H9 (cell line): ENCODE measurements at regions not wholly inside any gene's neighbourhood (a gene's known extent, or its start where the extent isn't known, plus 50 kb on each side); places are given as distances from the start of the nearest gene placed in this dataset.

Source experiments
- DNase-seq: peaks from one replicate; pipeline ENCODE4 v3.0.0-alpha.2; 2017
- H2AFZ ChIP-seq: one replicate; pipeline ENCODE4 v1.6.1; 2013; ENCODE audit warnings: mild to moderate bottlenecking, low read length, control low read depth, moderate library complexity
- H2AK5ac ChIP-seq: 2 replicates; pipeline ENCODE4 v1.6.1; 2013; ENCODE audit warnings: low read length, control low read depth, mixed read lengths; ENCODE audit not compliant: insufficient read length
- H2BK120ac ChIP-seq: one replicate; pipeline ENCODE4 v1.6.1; 2013; ENCODE audit warnings: low read depth, mild to moderate bottlenecking, low read length, control low read depth, inconsistent platforms; ENCODE audit not compliant: poor library complexity, severe bottlenecking
- H2BK12ac ChIP-seq: 2 replicates; pipeline ENCODE4 v1.6.1; 2013; ENCODE audit warnings: low read length, control low read depth, mixed read lengths, low read depth; ENCODE audit not compliant: insufficient read length
- H2BK15ac ChIP-seq: 2 replicates; pipeline ENCODE4 v1.6.1; 2013; ENCODE audit warnings: low read depth, low read length, control low read depth
- H2BK20ac ChIP-seq: one replicate; pipeline ENCODE4 v1.6.1; 2013; ENCODE audit warnings: low read depth, mild to moderate bottlenecking, low read length, control low read depth, inconsistent platforms; ENCODE audit not compliant: poor library complexity, severe bottlenecking
- H2BK5ac ChIP-seq: 2 replicates; pipeline ENCODE4 v1.6.1; 2013; ENCODE audit warnings: low read length, control low read depth, mixed read lengths; ENCODE audit not compliant: insufficient read length
- H3K14ac ChIP-seq: 2 replicates; pipeline ENCODE4 v1.6.1; 2013; ENCODE audit warnings: low read length, control low read depth; ENCODE audit not compliant: insufficient read depth
- H3K18ac ChIP-seq: 2 replicates; pipeline ENCODE4 v1.6.1; 2013; ENCODE audit warnings: low read depth, mild to moderate bottlenecking, mixed read lengths, low read length, control low read depth; ENCODE audit not compliant: insufficient read length
- H3K23ac ChIP-seq: 2 replicates; pipeline ENCODE4 v1.6.1; 2013; ENCODE audit warnings: low read length, control low read depth, mixed read lengths, low read depth; ENCODE audit not compliant: insufficient read length
- H3K23me2 ChIP-seq: 2 replicates; pipeline ENCODE4 v1.6.1; 2013; ENCODE audit warnings: low read depth, mild to moderate bottlenecking, mixed read lengths, low read length, control low read depth; ENCODE audit not compliant: insufficient read length, poor library complexity, severe bottlenecking
- H3K27ac ChIP-seq: 2 replicates; pipeline ENCODE4 v1.5.1; 2013; ENCODE audit warnings: low read length, control low read depth, mixed read lengths, low read depth; ENCODE audit not compliant: insufficient read length
- H3K27me3 ChIP-seq: 2 replicates; pipeline ENCODE4 v1.6.1; 2013; ENCODE audit warnings: low read length, control low read depth, inconsistent platforms; ENCODE audit not compliant: insufficient read depth
- H3K4ac ChIP-seq: 2 replicates; pipeline ENCODE4 v1.6.1; 2013; ENCODE audit warnings: low read depth, mild to moderate bottlenecking, control low read depth, inconsistent platforms, low read length, moderate library complexity
- H3K4me1 ChIP-seq: 2 replicates; pipeline ENCODE4 v1.6.1; 2013; ENCODE audit warnings: low read length, control low read depth, inconsistent platforms; ENCODE audit not compliant: insufficient read depth
- H3K4me2 ChIP-seq: 2 replicates; pipeline ENCODE4 v1.6.1; 2013; ENCODE audit warnings: low read length, control low read depth, mixed read lengths; ENCODE audit not compliant: insufficient read length, insufficient read depth
- H3K56ac ChIP-seq: 2 replicates; pipeline ENCODE4 v1.6.1; 2013; ENCODE audit warnings: low read depth, mild to moderate bottlenecking, mixed read lengths, low read length, control low read depth; ENCODE audit not compliant: insufficient read length
- H3K79me1 ChIP-seq: 2 replicates; pipeline ENCODE4 v1.6.1; 2013; ENCODE audit warnings: low read depth, mild to moderate bottlenecking, moderate library complexity, low read length, control low read depth, inconsistent platforms; ENCODE audit not compliant: insufficient read depth, poor library complexity, severe bottlenecking
- H3K79me2 ChIP-seq: 2 replicates; pipeline ENCODE4 v1.6.1; 2013; ENCODE audit warnings: low read length, control low read depth, inconsistent platforms; ENCODE audit not compliant: insufficient read depth
- H3K9ac ChIP-seq: 2 replicates; pipeline ENCODE4 v1.6.1; 2013; ENCODE audit warnings: low read length, control low read depth, mixed read lengths; ENCODE audit not compliant: insufficient read length; ENCODE audit errors: extremely low read depth
- H3K9me3 ChIP-seq: one replicate; pipeline ENCODE4 v1.6.1; 2013; ENCODE audit warnings: low read depth, low read length, inconsistent platforms; ENCODE audit not compliant: control insufficient read depth
- H3T11ph ChIP-seq: one replicate; pipeline ENCODE4 v1.6.1; 2013; ENCODE audit warnings: mild to moderate bottlenecking, low read length, control low read depth, inconsistent platforms
- H4K20me1 ChIP-seq: one replicate; pipeline ENCODE4 v1.6.1; 2013; ENCODE audit not compliant: control insufficient read depth, insufficient read length, insufficient read depth
- H4K5ac ChIP-seq: 2 replicates; pipeline ENCODE4 v1.6.1; 2013; ENCODE audit warnings: low read depth, mild to moderate bottlenecking, mixed read lengths, low read length, control low read depth; ENCODE audit not compliant: insufficient read length
- H4K8ac ChIP-seq: replicated peaks from 2 replicates; pipeline ENCODE4 v1.6.1; 2013; ENCODE audit warnings: low read length, control low read depth, mixed read lengths, low read depth; ENCODE audit not compliant: insufficient read length
- H4K91ac ChIP-seq: 2 replicates; pipeline ENCODE4 v1.6.1; 2013; ENCODE audit warnings: low read depth, mild to moderate bottlenecking, moderate library complexity, mixed read lengths, low read length, control low read depth; ENCODE audit not compliant: insufficient read length
- H3K27ac Mint-ChIP-seq, 3 experiments: 2 replicates in 2 of 3; 3 replicates in 1 of 3; pipeline ENCODE4 v1.8.0; 2020 to 2021; ENCODE audit warnings: mixed read lengths in 3 of 3, mild to moderate bottlenecking in 1 of 3, moderate library complexity in 1 of 3
- H3K27me3 Mint-ChIP-seq: 2 replicates; pipeline ENCODE4 v1.8.0; 2021; ENCODE audit warnings: low read depth, mild to moderate bottlenecking, moderate library complexity, mixed read lengths
- H3K36me3 Mint-ChIP-seq, 3 experiments: 2 replicates in 2 of 3; 3 replicates in 1 of 3; pipeline ENCODE4 v1.8.0; 2020 to 2021; ENCODE audit warnings: low read depth in 3 of 3, mixed read lengths in 3 of 3; ENCODE audit not compliant: insufficient read depth in 1 of 3
- H3K4me1 Mint-ChIP-seq, 2 experiments: 2 replicates each; pipeline ENCODE4 v1.8.0; 2020; ENCODE audit warnings: mixed read lengths in 2 of 2
- H3K4me3 Mint-ChIP-seq, 2 experiments: 2 replicates in 1 of 2; 3 replicates in 1 of 2; pipeline ENCODE4 v1.8.0; 2020 to 2021; ENCODE audit warnings: mild to moderate bottlenecking in 2 of 2, mixed read lengths in 2 of 2, moderate library complexity in 1 of 2
- H3K9me3 Mint-ChIP-seq, 2 experiments: 2 replicates in 1 of 2; 3 replicates in 1 of 2; pipeline ENCODE4 v1.8.0; 2020; ENCODE audit warnings: mild to moderate bottlenecking in 2 of 2, mixed read lengths in 2 of 2, moderate library complexity in 1 of 2
- WGBS: extraction: QIAGEN DNeasy Blood & Tissue Kit; methylation state at CpG from one replicate; pipeline ENCODE4 v1.1.7; 2013; ENCODE audit warnings: missing lambda C conversion rate, low lambda C conversion rate, mixed read lengths; ENCODE audit not compliant: insufficient read length; ENCODE audit errors: extremely low coverage; 5-methylcytosine and 5-hydroxymethylcytosine counted together
- TF ChIP-seq, protein P1 (sequence below): fragments of 200-600 bp; sonication (generic); conservative IDR thresholded peaks from 3 replicates; pipeline ENCODE4 v1.8.0; 2021; ENCODE audit warnings: antibody characterized with exemption, mild to moderate bottlenecking

DNA sequence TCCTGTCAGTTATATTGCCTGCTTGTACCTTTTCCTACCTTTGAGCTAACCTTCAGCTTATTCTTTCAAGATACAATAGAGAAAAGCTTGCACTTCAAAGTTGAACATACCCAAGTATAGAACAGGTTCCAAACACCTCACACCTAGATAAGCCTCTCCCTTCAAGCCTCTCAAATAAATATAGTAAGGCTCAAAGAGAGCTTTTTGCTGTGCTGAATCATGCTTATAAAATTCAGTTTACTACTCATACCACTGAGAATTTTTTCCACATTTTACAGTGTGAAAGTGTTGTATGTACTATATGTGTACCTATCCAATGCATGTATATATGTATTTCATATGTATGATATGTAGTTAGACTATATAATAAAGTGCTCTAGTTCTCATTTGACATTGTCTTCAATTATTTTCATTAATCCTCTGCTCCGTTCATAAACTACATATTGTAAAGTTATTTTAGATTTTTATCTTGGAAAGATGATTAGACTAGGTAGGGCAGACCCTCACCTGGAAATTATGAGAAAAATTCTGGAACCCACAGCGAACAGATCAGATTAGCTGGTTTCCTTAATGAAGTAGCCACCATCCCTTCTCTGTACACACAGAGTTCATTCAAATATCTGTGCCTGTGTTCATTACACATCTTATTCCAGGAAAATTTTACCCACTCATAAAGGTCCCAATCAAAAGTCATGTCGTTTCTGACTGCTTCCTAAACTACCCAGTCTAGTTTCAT is 149.2 kb upstream of the RGMB start:
- no peak overlapping the region for H2BK15ac ChIP-seq
- no peak overlapping the region for H2BK12ac ChIP-seq
- H2BK120ac ChIP-seq, result no peak overlapping the region
- H3K4me2 ChIP-seq, result no peak overlapping the region
- no peak overlapping the region for H3K23ac ChIP-seq
- no peak overlapping the region for H2AK5ac ChIP-seq
- H4K5ac ChIP-seq, result no peak overlapping the region
- Mint-ChIP-seq H3K4me3 (no peak overlapping the region), H3K27me3 (no peaks in the 10 kb centered on the region), H3K36me3 (no peaks in the 10 kb centered on the region), H3K9me3 (peaks cover 0 to 5% of the 10 kb centered on the region in 2 experiments; a peak in 2 of 5 replicates), H3K4me1 (no peaks in the 10 kb centered on the region), H3K27ac (no peak overlapping the region)
- H3T11ph ChIP-seq, result no peak overlapping the region
- no peak overlapping the region for H3K18ac ChIP-seq
- no peaks in the 10 kb centered on the region for H3K23me2 ChIP-seq
- H4K8ac ChIP-seq, result no peak overlapping the region
- H3K9me3 ChIP-seq, result no peaks in the 10 kb centered on the region
- H3K56ac ChIP-seq, result no peak overlapping the region
- no peaks in the 10 kb centered on the region; the same call in 1 of the 2 replicates for H3K4me1 ChIP-seq
- no peak overlapping the region for H2AFZ ChIP-seq
- H2BK20ac ChIP-seq, result no peak overlapping the region
- WGBS, result no CpG with 5 or more reads among the region's 3 CpGs
- H3K79me2 ChIP-seq, result no peaks in the 10 kb centered on the region
- H3K27ac ChIP-seq, result no peak overlapping the region
- DNase-seq, result no peak
- H3K9ac ChIP-seq, result no peak overlapping the region
- H3K79me1 ChIP-seq, result no peaks in the 10 kb centered on the region
- no peak overlapping the region for H3K14ac ChIP-seq
- H4K20me1 ChIP-seq, result no peaks in the 10 kb centered on the region
- H3K4ac ChIP-seq, result no peak overlapping the region
- H3K27me3 ChIP-seq, result no peaks in the 10 kb centered on the region
- TF ChIP-seq, protein P1, sequence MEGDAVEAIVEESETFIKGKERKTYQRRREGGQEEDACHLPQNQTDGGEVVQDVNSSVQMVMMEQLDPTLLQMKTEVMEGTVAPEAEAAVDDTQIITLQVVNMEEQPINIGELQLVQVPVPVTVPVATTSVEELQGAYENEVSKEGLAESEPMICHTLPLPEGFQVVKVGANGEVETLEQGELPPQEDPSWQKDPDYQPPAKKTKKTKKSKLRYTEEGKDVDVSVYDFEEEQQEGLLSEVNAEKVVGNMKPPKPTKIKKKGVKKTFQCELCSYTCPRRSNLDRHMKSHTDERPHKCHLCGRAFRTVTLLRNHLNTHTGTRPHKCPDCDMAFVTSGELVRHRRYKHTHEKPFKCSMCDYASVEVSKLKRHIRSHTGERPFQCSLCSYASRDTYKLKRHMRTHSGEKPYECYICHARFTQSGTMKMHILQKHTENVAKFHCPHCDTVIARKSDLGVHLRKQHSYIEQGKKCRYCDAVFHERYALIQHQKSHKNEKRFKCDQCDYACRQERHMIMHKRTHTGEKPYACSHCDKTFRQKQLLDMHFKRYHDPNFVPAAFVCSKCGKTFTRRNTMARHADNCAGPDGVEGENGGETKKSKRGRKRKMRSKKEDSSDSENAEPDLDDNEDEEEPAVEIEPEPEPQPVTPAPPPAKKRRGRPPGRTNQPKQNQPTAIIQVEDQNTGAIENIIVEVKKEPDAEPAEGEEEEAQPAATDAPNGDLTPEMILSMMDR, result no peak
- no peak overlapping the region for H2BK5ac ChIP-seq
- no peak overlapping the region for H4K91ac ChIP-seq
